GM18505 (cell line): ENCODE measurements at regions not wholly inside any gene's neighbourhood (a gene's known extent, or its start where the extent isn't known, plus 50 kb on each side); places are given as distances from the start of the nearest gene placed in this dataset.

Experiments used
- ATAC-seq: cut with Tn5 transposase; IDR thresholded peaks from one replicate; pipeline ENCODE4 v1.9.1; 2021; ENCODE audit not compliant: unreplicated experiment
- POLR2A ChIP-seq: IDR thresholded peaks from 4 replicates; pipeline ENCODE4 v1.6.1; 2011; ENCODE audit warnings: borderline replicate concordance; ENCODE audit not compliant: insufficient read depth, insufficient read length; ENCODE audit errors: extremely low read depth

- no peak for TF ChIP-seq POLR2A
- no peak for ATAC-seq
These were observed 270.2 kb upstream of the SRRM4 start for GRCh38 chr12:118711185-118711584.

DNA sequence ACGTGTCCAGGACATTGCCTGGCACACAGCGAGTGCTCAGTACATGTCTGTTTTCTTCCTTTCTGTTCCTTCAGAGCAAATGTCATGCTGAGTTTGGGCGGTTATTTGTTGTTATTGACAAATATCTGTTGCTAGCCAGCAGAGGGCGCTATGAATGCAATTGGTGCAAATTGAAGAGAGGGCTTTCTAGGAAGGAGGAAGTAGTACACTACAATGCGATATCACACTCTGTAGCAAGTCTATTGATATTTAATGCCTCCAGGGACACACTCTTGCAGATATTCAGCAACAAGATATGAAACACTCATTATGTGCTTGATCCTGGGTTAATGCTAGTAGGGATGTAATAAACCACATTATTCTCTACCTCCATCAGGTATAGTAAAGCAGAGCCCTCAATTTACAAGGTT, 267.3 kb upstream of the SRRM4 start:
- ATAC-seq = no peak
- no peak for TF ChIP-seq POLR2A

DNA sequence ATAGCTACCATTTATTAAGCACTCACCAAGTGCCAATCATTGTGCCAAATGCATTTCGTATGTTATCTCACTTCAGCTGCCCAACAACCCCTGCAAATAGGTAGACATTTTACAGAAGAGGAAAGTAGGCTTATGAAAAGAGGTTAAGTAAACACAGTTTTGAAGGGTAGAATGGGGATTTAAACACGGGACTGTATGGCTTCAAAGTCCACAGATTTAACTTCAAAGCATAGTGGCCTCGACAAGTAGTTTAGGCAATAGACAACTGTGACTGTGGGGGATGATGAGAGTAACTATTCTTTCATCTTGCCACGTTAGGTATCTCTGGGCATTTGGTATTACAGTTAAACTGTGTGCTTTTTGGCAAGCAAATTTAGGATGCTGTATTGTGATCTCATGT, 266.8 kb upstream of the SRRM4 start:
- ATAC-seq = no peak
- no peak for TF ChIP-seq POLR2A

DNA sequence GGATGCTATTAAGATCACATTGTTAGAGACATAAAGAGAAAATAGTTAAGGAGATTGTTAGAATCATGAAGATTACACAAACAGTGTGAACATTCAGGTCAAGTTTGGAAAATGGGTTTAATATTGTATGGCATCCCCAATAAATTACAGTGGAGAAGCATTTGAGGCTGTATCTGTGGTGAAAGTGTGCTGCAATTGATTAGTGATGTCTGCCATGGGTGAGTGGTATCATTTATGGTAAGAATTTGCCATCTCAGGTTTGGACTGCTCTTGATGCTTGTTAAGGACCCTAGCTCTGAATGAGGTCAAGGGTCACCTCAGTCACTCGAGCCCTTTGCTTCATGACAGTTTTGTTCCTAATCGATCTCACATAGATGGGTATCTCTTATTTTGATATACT, 265.7 kb upstream of the SRRM4 start:
- no peak for ATAC-seq
- no peak for TF ChIP-seq POLR2A

GRCh38 chr12:118727196-118727978, 254.0 kb upstream of the SRRM4 start:
- ATAC-seq = no peak
- no peak for TF ChIP-seq POLR2A

DNA sequence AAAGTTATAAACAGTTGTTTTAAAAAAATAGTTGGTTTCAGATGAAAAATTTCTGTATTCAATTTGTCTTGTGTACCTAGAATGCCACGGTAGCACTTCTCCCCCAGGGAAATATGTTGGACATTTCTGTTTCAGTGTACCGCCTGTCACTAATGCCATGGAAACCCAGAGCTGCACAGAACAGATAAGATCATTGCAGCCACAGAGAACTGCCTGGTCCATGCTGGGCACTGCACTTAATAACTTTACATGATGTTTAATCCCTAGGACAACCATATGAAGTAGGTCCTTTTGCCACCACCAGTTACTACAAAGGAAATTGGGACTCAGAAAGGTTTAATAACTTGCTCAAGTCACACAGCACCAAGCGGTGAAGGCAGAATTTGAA, 253.4 kb upstream of the SRRM4 start:
- ATAC-seq = no peak
- TF ChIP-seq POLR2A = no peak

DNA sequence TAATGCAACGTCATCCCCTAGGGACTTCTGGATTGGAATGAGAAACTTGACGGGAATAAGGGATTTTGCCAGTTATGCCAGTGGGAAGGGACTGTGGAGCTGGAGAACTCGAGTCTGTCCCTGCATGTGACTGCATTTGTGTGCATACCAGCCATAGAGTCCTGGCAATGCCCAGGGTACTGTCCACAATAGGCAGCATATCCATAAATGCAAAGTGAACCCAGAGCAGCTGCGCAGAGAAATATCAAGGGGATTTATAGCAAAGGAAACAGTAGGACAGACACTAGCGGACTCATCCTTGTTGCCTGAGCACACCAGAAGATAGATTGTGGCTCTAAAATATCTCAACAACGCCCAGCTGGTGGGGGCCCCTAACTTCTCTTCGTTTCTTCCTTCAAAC, 247.1 kb upstream of the SRRM4 start:
- TF ChIP-seq POLR2A = no peak
- no peak for ATAC-seq

DNA sequence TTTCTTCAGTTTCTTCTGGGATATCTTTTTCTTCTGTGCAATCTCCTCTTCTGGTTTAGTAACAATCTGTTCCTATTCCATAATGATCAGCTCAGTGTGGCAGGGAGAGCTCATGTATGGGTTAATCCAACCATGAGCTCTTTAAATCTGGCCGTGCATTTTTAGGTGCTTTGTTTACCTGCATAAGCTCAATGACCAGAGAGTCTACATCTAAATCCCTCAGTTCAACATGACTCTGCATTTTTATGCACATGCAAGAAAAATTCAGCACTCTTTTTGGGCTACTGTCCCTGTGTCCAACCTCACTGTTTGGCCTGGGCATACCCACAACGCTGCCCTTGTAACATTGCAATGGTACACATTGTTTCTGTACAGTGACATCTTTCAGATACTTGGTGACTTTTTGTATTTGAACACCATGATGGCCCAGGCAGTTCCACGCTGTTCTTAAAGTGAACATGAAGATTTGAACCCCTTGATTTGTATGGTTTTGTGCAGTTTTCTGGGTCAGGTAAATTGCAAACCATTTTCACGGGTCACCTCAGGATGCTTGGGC, 243.3 kb upstream of the SRRM4 start:
- no peak for ATAC-seq
- TF ChIP-seq POLR2A = no peak

DNA sequence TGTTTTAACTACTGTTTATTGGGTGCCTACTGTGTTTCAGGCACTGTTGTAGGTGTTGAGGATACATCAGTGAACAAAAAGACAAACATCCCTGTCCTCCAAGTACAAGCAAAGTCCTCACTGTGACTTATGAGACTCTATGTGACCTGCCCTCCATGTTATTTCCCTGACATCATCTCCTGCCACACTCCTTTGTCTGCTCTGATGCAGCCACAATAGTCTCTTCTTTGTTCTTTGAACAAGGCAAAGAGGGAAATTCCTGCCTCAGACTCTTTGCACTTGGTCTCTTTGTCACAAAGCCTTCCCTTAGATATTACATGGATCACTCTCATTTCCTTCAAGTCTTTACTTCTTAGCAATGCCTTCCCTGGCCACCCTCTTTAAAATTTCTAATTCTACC, 240.1 kb upstream of the SRRM4 start:
- ATAC-seq = no peak
- no peak for TF ChIP-seq POLR2A

GRCh38 chr12:118742431-118742830, 238.9 kb upstream of the SRRM4 start:
- no peak for ATAC-seq
- TF ChIP-seq POLR2A = no peak

- no peak for TF ChIP-seq POLR2A
- no peak for ATAC-seq
These were observed 237.2 kb upstream of the SRRM4 start for GRCh38 chr12:118743896-118744700.

- ATAC-seq = no peak
- no peak for TF ChIP-seq POLR2A
These were observed 235.2 kb upstream of the SRRM4 start for GRCh38 chr12:118746176-118746575.

DNA sequence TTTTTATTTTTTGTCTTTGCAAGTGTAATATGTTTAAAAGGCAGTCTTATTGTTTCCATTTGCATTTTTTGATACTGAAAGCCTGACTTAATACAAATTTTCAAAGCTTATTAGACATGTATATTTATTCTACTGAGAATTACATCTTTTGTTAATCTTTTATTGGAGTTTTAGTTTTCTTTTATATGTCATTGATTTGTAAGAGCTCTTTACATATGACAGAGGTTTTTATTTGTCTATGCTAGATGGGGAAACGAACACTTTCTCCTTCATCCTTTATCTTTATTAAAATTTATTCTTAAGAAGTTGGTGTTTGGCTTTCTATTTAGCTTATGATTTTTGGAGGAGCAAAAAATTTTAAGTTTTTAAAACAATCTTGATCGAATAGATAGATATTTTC, 234.4 kb upstream of the SRRM4 start:
- TF ChIP-seq POLR2A = no peak
- no peak for ATAC-seq

DNA sequence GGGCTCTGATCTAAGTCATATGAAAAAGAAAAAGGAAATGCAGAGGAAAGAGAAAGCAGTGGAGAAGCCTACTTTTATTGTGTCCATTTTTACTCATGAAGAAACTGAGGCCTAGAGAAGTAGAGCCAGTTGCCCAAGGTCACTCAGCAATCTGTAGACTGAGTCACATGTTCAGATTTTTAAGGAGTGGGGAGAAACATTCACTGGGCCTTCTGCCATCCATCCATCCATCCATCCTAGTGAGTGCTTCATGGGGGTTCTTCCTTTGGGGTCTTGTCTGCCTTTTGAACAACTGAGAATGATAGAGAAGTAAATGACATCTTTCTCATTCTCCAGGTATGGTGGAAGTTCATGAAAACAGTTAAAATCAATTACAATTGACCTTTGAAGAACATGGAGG, 233.6 kb upstream of the SRRM4 start:
- ATAC-seq = no peak
- TF ChIP-seq POLR2A = no peak

GRCh38 chr12:118748478-118749380, 232.6 kb upstream of the SRRM4 start:
- no peak for TF ChIP-seq POLR2A
- ATAC-seq = no peak
